HCT116 (cell line): ENCODE measurements at regions not wholly inside any gene's neighbourhood (a gene's known extent, or its start where the extent isn't known, plus 50 kb on each side); places are given as distances from the start of the nearest gene placed in this dataset.

Experiments
- ATAC-seq: fragments of 200-7000 bp; cut with Tn5 transposase; 2 replicates; pipeline ENCODE4 v1.9.1; 2020; ENCODE audit warnings: mild to moderate bottlenecking, moderate library complexity
- BruUV-seq: library from RNA; stranded (reverse); fragments of 400-500 nt; replicated peaks from 2 replicates; lab custom pipeline; 2021; lab: Mats Ljungman, UMichigan
- CTCF ChIA-PET: fragments of 300-600 bp; sonication (Branson Sonifier 250); formaldehyde crosslinking; loops from one replicate; lab custom pipeline; 2021; ENCODE audit warnings: antibody characterized with exemption; lab: Charles Lee
- POLR2A ChIA-PET: fragments of 300-600, 350-600 bp; sonication (Branson Sonifier 250); formaldehyde crosslinking; loops from one replicate; lab custom pipeline; 2021; ENCODE audit warnings: antibody characterized with exemption; lab: Charles Lee
- RAD21 ChIA-PET, 2 experiments: fragments of 300-600 bp; sonication (Branson Sonifier 250); formaldehyde crosslinking; loops; one replicate each; lab custom pipeline; 2023; ENCODE audit warnings: low total read pairs in 2 of 2; ENCODE audit not compliant: uncharacterized antibody in 2 of 2, unreplicated experiment in 2 of 2, low non-redundant PET in 1 of 2; lab: Charles Lee
- DNase-seq: peaks from one replicate; pipeline ENCODE4 v3.0.0-alpha.2; 2010; ENCODE audit warnings: low read depth, low spot score
- H2AFZ ChIP-seq: fragments of 200-600 bp; shearing (Covaris generic), sonication (generic); 2 replicates; pipeline ENCODE4 v1.6.1; 2017; ENCODE audit warnings: low read depth, mixed run types, mixed read lengths, antibody characterized with exemption, low read length; ENCODE audit not compliant: poor library complexity, severe bottlenecking
- H3K27ac ChIP-seq: 2 replicates; pipeline ENCODE4 v1.5.1; 2012; ENCODE audit warnings: low read depth, low read length
- H3K27me3 ChIP-seq: fragments of 200-600 bp; sonication (generic); 2 replicates; pipeline ENCODE4 v1.6.1; 2016; ENCODE audit warnings: mixed run types, low read length, mixed read lengths; ENCODE audit not compliant: insufficient read depth
- H3K36me3 ChIP-seq, 2 experiments: fragments of 200-500 bp in 1 of 2; fragments of 200-600 bp in 1 of 2; sonication (Bioruptor generic) in 1 of 2; sonication (generic) in 1 of 2; 2 replicates each; pipeline versions ENCODE4 v1.5.1 to v1.6.1; 2014 to 2016; ENCODE audit warnings: low read length in 2 of 2, inconsistent platforms in 1 of 2, mixed read lengths in 1 of 2, mixed run types in 1 of 2; ENCODE audit not compliant: insufficient read depth in 2 of 2, control insufficient read depth in 1 of 2
- H3K4me1 ChIP-seq, 2 experiments: fragments of 200-600 bp in 1 of 2; sonication (generic) in 1 of 2; 2 replicates each; pipeline versions ENCODE4 v1.5.1 to v1.6.1; 2012 to 2017; ENCODE audit warnings: low read length in 2 of 2, inconsistent platforms in 1 of 2, mild to moderate bottlenecking in 1 of 2, mixed read lengths in 1 of 2, mixed run types in 1 of 2, moderate library complexity in 1 of 2; ENCODE audit not compliant: insufficient read depth in 2 of 2, control insufficient read depth in 1 of 2
- H3K4me2 ChIP-seq: fragments of 200-600 bp; sonication (generic); 2 replicates; pipeline ENCODE4 v1.6.1; 2017; ENCODE audit warnings: mixed run types, low read length, mixed read lengths
- H3K4me3 ChIP-seq, 2 experiments: fragments of 200-600 bp in 1 of 2; sonication (generic) in 1 of 2; replicated peaks in 1 of 2; 2 replicates each; pipeline ENCODE4 v1.5.1; 2011 to 2016; ENCODE audit warnings: low read length in 2 of 2, control low read depth in 1 of 2, low read depth in 1 of 2, mild to moderate bottlenecking in 1 of 2, mixed read lengths in 1 of 2, mixed run types in 1 of 2
- H3K79me2 ChIP-seq: fragments of 200-600 bp; sonication (generic); 2 replicates; pipeline ENCODE4 v1.6.1; 2017; ENCODE audit warnings: mild to moderate bottlenecking, mixed run types, low read length, moderate library complexity, mixed read lengths; ENCODE audit not compliant: insufficient read depth
- H3K9ac ChIP-seq: fragments of 200-600 bp; sonication (generic); 2 replicates; pipeline ENCODE4 v1.6.1; 2016; ENCODE audit warnings: low read length, mixed read lengths
- H3K9me2 ChIP-seq: fragments of 200-600 bp; sonication (generic), shearing (Covaris generic); 2 replicates; pipeline ENCODE4 v1.6.1; 2017; ENCODE audit warnings: mixed run types, mild to moderate bottlenecking, moderate library complexity; ENCODE audit not compliant: insufficient read depth
- H3K9me3 ChIP-seq, 2 experiments: fragments of 200-500 bp in 1 of 2; fragments of 200-600 bp in 1 of 2; sonication (Bioruptor generic) in 1 of 2; sonication (generic) in 1 of 2; 2 replicates each; pipeline ENCODE4 v1.6.1; 2014 to 2017; ENCODE audit warnings: low read length in 2 of 2, mixed read lengths in 2 of 2, inconsistent platforms in 1 of 2, low read depth in 1 of 2, mild to moderate bottlenecking in 1 of 2, mixed run types in 1 of 2, moderate library complexity in 1 of 2; ENCODE audit not compliant: control insufficient read depth in 1 of 2, insufficient read depth in 1 of 2
- H4K20me1 ChIP-seq: fragments of 200-600 bp; sonication (generic), shearing (Covaris generic); 2 replicates; pipeline ENCODE4 v1.6.1; 2017; ENCODE audit warnings: mixed run types, mild to moderate bottlenecking, moderate library complexity; ENCODE audit not compliant: insufficient read depth
- ATF3 ChIP-seq: IDR thresholded peaks from 2 replicates; pipeline ENCODE4 v1.6.1; 2012
- CBX3 ChIP-seq: IDR thresholded peaks from 2 replicates; pipeline ENCODE4 v1.6.1; 2012; ENCODE audit warnings: low read depth
- CEBPB ChIP-seq: IDR thresholded peaks from 2 replicates; pipeline ENCODE4 v1.6.1; 2012; ENCODE audit warnings: low read depth
- CTCF ChIP-seq, 3 experiments: fragments of 200-600 bp in 1 of 3; sonication (generic) in 1 of 3; IDR thresholded peaks in 2 of 3; conservative IDR thresholded peaks in 1 of 3; 2 replicates each; pipeline ENCODE4 v1.5.1; 2012 to 2017; ENCODE audit warnings: low read depth in 2 of 3, low read length in 2 of 3, antibody characterized with exemption in 1 of 3, borderline replicate concordance in 1 of 3, control low read depth in 1 of 3, mild to moderate bottlenecking in 1 of 3, mixed read lengths in 1 of 3, mixed run types in 1 of 3, moderate library complexity in 1 of 3; ENCODE audit not compliant: insufficient read depth in 1 of 3
- EGR1 ChIP-seq: IDR thresholded peaks from 2 replicates; pipeline ENCODE4 v1.6.1; 2012; ENCODE audit warnings: low read depth
- EZH2 ChIP-seq: fragments of 200-600 bp; sonication (generic); IDR thresholded peaks from 2 replicates; pipeline ENCODE4 v1.6.1; 2017; ENCODE audit warnings: antibody characterized with exemption, mixed run types
- EZH2phosphoT487 ChIP-seq: fragments of 200-600 bp; IDR thresholded peaks from 2 replicates; pipeline ENCODE4 v1.6.1; 2018; ENCODE audit warnings: antibody characterized with exemption, borderline replicate concordance
- JUND ChIP-seq: IDR thresholded peaks from 2 replicates; pipeline ENCODE4 v1.6.1; 2012
- MAX ChIP-seq: IDR thresholded peaks from 2 replicates; pipeline ENCODE4 v1.6.1; 2012
- POLR2A ChIP-seq: IDR thresholded peaks from 2 replicates; pipeline ENCODE4 v1.7.0; 2011; ENCODE audit warnings: borderline replicate concordance; ENCODE audit not compliant: insufficient read depth, insufficient read length; ENCODE audit errors: extremely low read depth
- RAD21 ChIP-seq: IDR thresholded peaks from 2 replicates; pipeline ENCODE4 v1.6.1; 2012; ENCODE audit warnings: low read depth, mild to moderate bottlenecking
- REST ChIP-seq: IDR thresholded peaks from 2 replicates; pipeline ENCODE4 v1.6.1; 2012; ENCODE audit warnings: low read depth
- SIN3A ChIP-seq: IDR thresholded peaks from 2 replicates; pipeline ENCODE4 v1.6.1; 2012; ENCODE audit warnings: low read depth
- SP1 ChIP-seq: IDR thresholded peaks from 2 replicates; pipeline ENCODE4 v1.6.1; 2012; ENCODE audit warnings: low read depth
- SRF ChIP-seq: IDR thresholded peaks from 2 replicates; pipeline ENCODE4 v1.6.1; 2012; ENCODE audit warnings: low read depth
- TCF7L2 ChIP-seq: IDR thresholded peaks from 2 replicates; pipeline ENCODE4 v1.7.0; 2011; ENCODE audit warnings: borderline replicate concordance, inconsistent platforms; ENCODE audit not compliant: insufficient read depth, insufficient read length; ENCODE audit errors: extremely low read depth
- ZFX ChIP-seq: fragments of 450-650 bp; IDR thresholded peaks from 2 replicates; pipeline ENCODE4 v1.6.1; 2017
- intact Hi-C: fragments of 100-400 bp; cut with micrococcal nuclease; formaldehyde crosslinking; loops from 2 replicates; pipeline ENCODE4 v1.10.0; 2022

GRCh38 chr14:35222872-35223466 lies 69.2 kb upstream of the PSMA6 start:
- H3K36me3 ChIP-seq: no peaks in the 10 kb centered on the region
- ATAC-seq (no peak), DNase-seq (no peak)
- H3K9ac ChIP-seq: no peak overlapping the region
- H2AFZ ChIP-seq: no peak overlapping the region
- ChIA-PET POLR2A (interaction anchor here (0.7 kb wide), 1 partner anchor 22 kb away, joined by 3 read pairs; no protein-coding TSS in a partner anchor), RAD21 (no interaction called here), CTCF (no interaction called here)
- BruUV-seq: no TSS peak
- no peak overlapping the region for H3K4me2 ChIP-seq
- H3K9me2 ChIP-seq: no peaks in the 10 kb centered on the region
- H4K20me1 ChIP-seq: no peaks in the 10 kb centered on the region
- no peak overlapping the region for H3K4me3 ChIP-seq
- H3K9me3 ChIP-seq: no peaks in the 10 kb centered on the region
- no peaks in the 10 kb centered on the region for H3K79me2 ChIP-seq
- TF ChIP-seq SP1 (no peak), CTCF (IDR thresholded peaks at IDR 0.05 in 2 of 3, conservative IDR thresholded peaks at IDR 0.05 in 1 of 3; ENCODE audit: borderline replicate concordance in 1 of 3, insufficient read depth in 1 of 3, low read depth in 2 of 3, low read length in 2 of 3) (no peak), ZFX (no peak), JUND (no peak), EGR1 (no peak), MAX (no peak), SIN3A (no peak), SRF (no peak), EZH2phosphoT487 (no peak), POLR2A (no peak), RAD21 (no peak), ATF3 (no peak), TCF7L2 (no peak), CBX3 (no peak), EZH2 (no peak), REST (no peak), CEBPB (no peak)
- intact Hi-C loops: loop anchor here (10.0 kb wide), 1 partner anchor 462 kb away; no protein-coding TSS in a partner anchor
- no peak overlapping the region for H3K27ac ChIP-seq
- no peaks in the 10 kb centered on the region for H3K27me3 ChIP-seq
- no peaks in the 10 kb centered on the region for H3K4me1 ChIP-seq
